Heart left ventricle (tissue), 16 donors: ENCODE measurements at regions not wholly inside any gene's neighbourhood (a gene's known extent, or its start where the extent isn't known, plus 50 kb on each side); places are given as distances from the start of the nearest gene placed in this dataset.

Experiments used
- ATAC-seq, 4 donors: fragments of 200-7000 bp; cut with Tn5 transposase; one replicate each; pipeline ENCODE4 v1.9.1; 2020 to 2022; ENCODE audit warnings: moderate library complexity in 4 of 4, mild to moderate bottlenecking in 3 of 4, moderate number of reproducible peaks in 1 of 4
- DNase-seq, 5 donors: peaks; one replicate each; pipeline ENCODE4 v3.0.0-alpha.2; 2020
- H3K27ac ChIP-seq, 12 donors: fragments of 200-600 bp; sonication (generic) in 4 of 12; one replicate each; pipeline versions ENCODE4 v1.5.0 to v1.8.0; 2016 to 2022; ENCODE audit warnings: mild to moderate bottlenecking in 2 of 12
- H3K27me3 ChIP-seq, 9 donors: fragments of 200-600 bp; sonication (generic) in 2 of 9; one replicate each; pipeline versions ENCODE4 v1.5.1 to v1.8.0; 2016 to 2022; ENCODE audit warnings: mild to moderate bottlenecking in 3 of 9
- H3K36me3 ChIP-seq, 9 donors: fragments of 200-600 bp; sonication (generic) in 2 of 9; one replicate each; pipeline versions ENCODE4 v1.5.0 to v1.8.0; 2018 to 2022; ENCODE audit warnings: mild to moderate bottlenecking in 2 of 9
- H3K4me1 ChIP-seq, 12 donors: fragments of 200-600 bp; sonication (generic) in 4 of 12; one replicate each; pipeline versions ENCODE4 v1.5.0 to v1.8.0; 2016 to 2022; ENCODE audit warnings: mild to moderate bottlenecking in 3 of 12
- H3K4me3 ChIP-seq, 12 donors: fragments of 200-600 bp; sonication (generic) in 4 of 12; one replicate each; pipeline versions ENCODE4 v1.5.0 to v1.8.0; 2017 to 2022; ENCODE audit warnings: mild to moderate bottlenecking in 9 of 12, moderate library complexity in 4 of 12
- H3K9me3 ChIP-seq, 12 donors: fragments of 200-600 bp; sonication (generic) in 4 of 12; one replicate each; pipeline versions ENCODE4 v1.5.0 to v1.8.0; 2016 to 2022; ENCODE audit warnings: mild to moderate bottlenecking in 1 of 12
- CTCF ChIP-seq, 12 donors: fragments of 200-600 bp; sonication (generic) in 4 of 12; IDR thresholded peaks; one replicate each; pipeline versions ENCODE4 v1.5.0 to v1.8.0; 2018 to 2022; ENCODE audit warnings: antibody characterized with exemption in 12 of 12, mild to moderate bottlenecking in 5 of 12
- POLR2A ChIP-seq, 2 donors: fragments of 450-650 bp; IDR thresholded peaks; one replicate each; pipeline ENCODE4 v1.6.1; 2017; ENCODE audit warnings: antibody characterized with exemption in 2 of 2, mild to moderate bottlenecking in 2 of 2, moderate library complexity in 2 of 2
- WGBS, 4 donors: extraction: QIAGEN DNeasy Blood & Tissue Kit in 2 of 4; methylation state at CpG; one replicate each; pipeline versions ENCODE4 v1.1.5 to v1.1.7; 2013 to 2018; 5-methylcytosine and 5-hydroxymethylcytosine counted together
- intact Hi-C, 10 donors: fragments of 100-400 bp; cut with DNase I; formaldehyde crosslinking; loops; one replicate each; pipeline versions ENCODE4 v1.11.1 to v1.14.2; 2022
- donor health status: ischemic (EF 13 %, LVEDD 7.1; RV severe dilation, severe dysfunction).
- donor health status: healthy with polysubstance abuse.
- donor health status: DM: no; HTN: yes; CAD: no.
- donor health status: DM: no; HTN: no; CAD: no.
- donor health status: ischemic (EF 25% LVEDD 6.9; RV normal size, moderate dysfunction).
- donor health status: ischemic (EF 25% LVEDD 5.7; RV mildly dilated, moderate dysfunction).
- donor health status: healthy.
- donor health status: DM: yes; HTN: yes; CAD: no.
- donor health status: ischemic (EF 35%, LVEDD 5.7; RV mildly dilated, moderate dysfunction).
- donor health status: nonischemic (EF 11% LVEDD 7.7; RV severe dilation, severe dysfunction).
- donor health status: DM: yes; HTN: yes; CAD: no.
- donor health status: PGD.
- donor health status: ischemic (EF 29% LVEDD 5.4; RV normal size, mild dysfunction).
- donor health status: nonischemic (EF 23%, LVEDD 6.1; RV moderate dilation, normal function).

DNA sequence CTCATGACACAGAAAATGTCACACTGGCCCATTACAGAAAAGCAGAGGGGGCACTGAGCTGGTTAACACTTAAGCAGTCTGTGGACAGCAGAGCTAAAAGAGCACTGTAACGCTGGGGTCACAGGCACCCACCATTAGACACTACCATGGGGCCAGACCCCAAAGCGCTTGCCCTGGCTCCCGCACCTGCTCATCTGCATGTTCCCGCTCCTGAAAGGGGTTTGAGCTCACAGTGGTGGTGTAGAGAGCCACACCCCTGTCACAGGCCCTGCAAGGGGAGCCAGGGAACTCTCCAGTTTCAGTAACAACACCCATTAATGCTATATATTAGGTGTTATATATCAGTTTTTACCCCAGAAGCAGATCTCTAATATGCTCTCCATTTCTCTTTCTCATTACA is 187.0 kb downstream of the ANKRD50 start:
- Histone ChIP-seq H3K27ac (no peak overlapping the region), H3K4me1 (peaks cover 0 to 9% (median 0%) of the 10 kb centered on the region in 12 donors), H3K4me3 (no peak overlapping the region), H3K27me3 (no peaks in the 10 kb centered on the region), H3K9me3 (no peaks in the 10 kb centered on the region), H3K36me3 (no peaks in the 10 kb centered on the region)
- ATAC-seq (no peak), DNase-seq (no peak)
- intact Hi-C loops: no loop called here
- WGBS, 4 donors: 95 to 100% (median 96%) methylated on average over 4 of the region's 4 CpGs
- TF ChIP-seq POLR2A (IDR thresholded peaks at IDR 0.05) (no peak), CTCF (IDR thresholded peaks at IDR 0.05) (no peak)

- TF ChIP-seq POLR2A (IDR thresholded peaks at IDR 0.05) (no peak), CTCF (IDR thresholded peaks at IDR 0.05) (no peak)
- H3K27ac ChIP-seq: peak overlapping the region in 1 of 12 donors; percentile 20
- H3K4me1 ChIP-seq: peaks cover 0 to 9% (median 0%) of the 10 kb centered on the region in 12 donors
- H3K36me3 ChIP-seq: no peaks in the 10 kb centered on the region
- WGBS, 4 donors: 22 to 42% (median 31%) methylated on average over 2 of the region's 2 CpGs
- ATAC-seq (no peak), DNase-seq (no peak)
- no peaks in the 10 kb centered on the region for H3K9me3 ChIP-seq
- no peak overlapping the region for H3K4me3 ChIP-seq
- intact Hi-C loops: no loop called here
- no peaks in the 10 kb centered on the region for H3K27me3 ChIP-seq
Measured at GRCh38 chr4:124526331-124526730, 186.2 kb downstream of the ANKRD50 start.

DNA sequence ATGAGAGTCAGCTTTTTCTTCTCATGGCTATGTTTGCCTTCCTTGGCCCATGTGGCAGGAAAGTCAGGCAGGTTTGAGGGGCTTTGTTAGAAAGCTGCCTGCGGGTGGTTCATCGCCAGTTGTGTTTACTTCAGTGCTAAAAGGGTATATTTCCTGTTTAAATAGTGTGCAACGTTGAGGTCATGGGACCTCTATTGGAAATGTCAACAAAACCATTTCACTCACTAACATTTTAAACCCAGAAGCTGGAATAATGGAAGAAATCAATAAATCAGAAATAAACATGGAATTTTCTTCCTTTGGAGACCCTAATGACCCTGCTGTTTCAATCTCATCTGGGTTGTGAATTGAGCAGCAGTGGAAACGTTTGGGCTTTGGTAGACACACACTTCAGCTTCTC is 185.8 kb downstream of the ANKRD50 start:
- Histone ChIP-seq H3K27ac (peak overlapping the region in 1 of 12 donors; percentile 20), H3K36me3 (no peaks in the 10 kb centered on the region), H3K4me1 (peaks cover 0 to 9% (median 0%) of the 10 kb centered on the region in 12 donors), H3K9me3 (no peaks in the 10 kb centered on the region), H3K4me3 (no peak overlapping the region), H3K27me3 (no peaks in the 10 kb centered on the region)
- 48 to 67% (median 60%) methylated on average over 4 of the region's 4 CpGs for WGBS, 4 donors
- ATAC-seq (no peak), DNase-seq (no peak)
- intact Hi-C loops: no loop called here
- TF ChIP-seq POLR2A (IDR thresholded peaks at IDR 0.05) (no peak), CTCF (IDR thresholded peaks at IDR 0.05) (no peak)

- no peaks in the 10 kb centered on the region for H3K9me3 ChIP-seq
- no peaks in the 10 kb centered on the region for H3K36me3 ChIP-seq
- H3K4me3 ChIP-seq: no peak overlapping the region
- no peak overlapping the region for H3K27ac ChIP-seq
- ATAC-seq (no peak), DNase-seq (no peak)
- intact Hi-C loops: no loop called here
- H3K4me1 ChIP-seq: peaks cover 0 to 9% (median 0%) of the 10 kb centered on the region in 12 donors
- 97 to 100% (median 99%) methylated on average over 3 of the region's 3 CpGs for WGBS, 4 donors
- TF ChIP-seq POLR2A (IDR thresholded peaks at IDR 0.05) (no peak), CTCF (IDR thresholded peaks at IDR 0.05) (no peak)
- no peaks in the 10 kb centered on the region for H3K27me3 ChIP-seq
Measured at GRCh38 chr4:124527364-124527763, 185.2 kb downstream of the ANKRD50 start.
